GM13976 (cell line): ENCODE measurements at regions not wholly inside any gene's neighbourhood (a gene's known extent, or its start where the extent isn't known, plus 50 kb on each side); places are given as distances from the start of the nearest gene placed in this dataset.

ENCODE experiments used
- DNase-seq: peaks from one replicate; pipeline ENCODE4 v3.0.0; 2012; ENCODE audit warnings: low spot score
- CTCF ChIP-seq: IDR thresholded peaks from 2 replicates; pipeline ENCODE4 v1.5.1; 2012; ENCODE audit warnings: borderline replicate concordance, mild to moderate bottlenecking; ENCODE audit not compliant: insufficient read depth; ENCODE audit errors: extremely low read depth, missing control alignments, control extremely low read depth
- in situ Hi-C: fragments of 300-500 bp; cut with MboI; formaldehyde crosslinking; loops from one replicate; pipeline ENCODE4 v1.12.0; 2022; ENCODE audit warnings: low sequenced_read_pairs, mixed read lengths, inconsistent platforms; ENCODE audit not compliant: unreplicated experiment

- in situ Hi-C loops, result no loop called here
- DNase-seq, result no peak
- TF ChIP-seq CTCF, result no peak
Measured at GRCh38 chr5:57683036-57683630, 200.5 kb upstream of the ACTBL2 start.

GRCh38 chr5:57681942-57682341, 199.3 kb upstream of the ACTBL2 start:
- in situ Hi-C loops, result no loop called here
- DNase-seq, result no peak
- no peak for TF ChIP-seq CTCF

GRCh38 chr5:57680686-57681085, 198.1 kb upstream of the ACTBL2 start:
- in situ Hi-C loops, result no loop called here
- no peak for DNase-seq
- TF ChIP-seq CTCF, result no peak

GRCh38 chr5:57677235-57677634, 194.6 kb upstream of the ACTBL2 start:
- no peak for TF ChIP-seq CTCF
- DNase-seq, result no peak
- in situ Hi-C loops, result no loop called here

GRCh38 chr5:57676222-57677098, 193.8 kb upstream of the ACTBL2 start:
- TF ChIP-seq CTCF, result no peak
- DNase-seq, result no peak
- in situ Hi-C loops, result no loop called here

GRCh38 chr5:57675236-57675635, 192.6 kb upstream of the ACTBL2 start:
- no peak for DNase-seq
- no peak for TF ChIP-seq CTCF
- in situ Hi-C loops, result no loop called here
